MCF 10A (cell line): ENCODE measurements at regions not wholly inside any gene's neighbourhood (a gene's known extent, or its start where the extent isn't known, plus 50 kb on each side); places are given as distances from the start of the nearest gene placed in this dataset.

ENCODE experiments used
- BruUV-seq: library from RNA; stranded (reverse); fragments of 400-500 nt; replicated peaks from 2 replicates; lab custom pipeline; 2021; lab: Mats Ljungman, UMichigan
- CTCF ChIA-PET: fragments of 300-600 bp; sonication (Branson Sonifier 250); formaldehyde crosslinking; extraction: SDS; loops from one replicate; lab custom pipeline; 2021; ENCODE audit warnings: antibody characterized with exemption, inconsistent platforms; lab: Yijun Ruan, JAX
- POLR2A ChIA-PET: fragments of 300-600, 350-650 bp; sonication (Branson Sonifier 250); formaldehyde crosslinking; extraction: SDS; loops from one replicate; lab custom pipeline; 2020; ENCODE audit warnings: antibody characterized with exemption, inconsistent platforms; lab: Yijun Ruan, JAX
- DNase-seq: peaks from one replicate; pipeline ENCODE4 v3.0.0-alpha.2; 2018; ENCODE audit not compliant: unreplicated experiment
- H3K27ac Mint-ChIP-seq: one replicate; pipeline ENCODE4 v1.8.0; 2022; ENCODE audit warnings: mild to moderate bottlenecking, low read depth, mixed read lengths; ENCODE audit not compliant: unreplicated experiment
- H3K27me3 Mint-ChIP-seq: one replicate; pipeline ENCODE4 v1.8.0; 2022; ENCODE audit warnings: mixed read lengths; ENCODE audit not compliant: insufficient read depth, unreplicated experiment
- H3K36me3 Mint-ChIP-seq: one replicate; pipeline ENCODE4 v1.8.0; 2022; ENCODE audit warnings: mild to moderate bottlenecking, moderate library complexity, mixed read lengths; ENCODE audit not compliant: insufficient read depth, unreplicated experiment
- H3K4me1 Mint-ChIP-seq: one replicate; pipeline ENCODE4 v1.8.0; 2022; ENCODE audit warnings: mixed read lengths; ENCODE audit not compliant: insufficient read depth, unreplicated experiment
- H3K4me3 Mint-ChIP-seq: one replicate; pipeline ENCODE4 v1.8.0; 2022; ENCODE audit warnings: mild to moderate bottlenecking, moderate library complexity, mixed read lengths; ENCODE audit not compliant: unreplicated experiment
- H3K9me3 Mint-ChIP-seq: one replicate; pipeline ENCODE4 v1.8.0; 2022; ENCODE audit warnings: mixed read lengths; ENCODE audit not compliant: unreplicated experiment
- CTCF ChIP-seq: fragments of 200-600 bp; IDR thresholded peaks from one replicate; pipeline ENCODE4 v1.8.0; 2022; ENCODE audit warnings: antibody characterized with exemption, mild to moderate bottlenecking; ENCODE audit not compliant: unreplicated experiment
- intact Hi-C: fragments of 100-400 bp; cut with micrococcal nuclease; formaldehyde crosslinking; loops from 2 replicates; pipeline ENCODE4 v1.14.1; 2022

DNA sequence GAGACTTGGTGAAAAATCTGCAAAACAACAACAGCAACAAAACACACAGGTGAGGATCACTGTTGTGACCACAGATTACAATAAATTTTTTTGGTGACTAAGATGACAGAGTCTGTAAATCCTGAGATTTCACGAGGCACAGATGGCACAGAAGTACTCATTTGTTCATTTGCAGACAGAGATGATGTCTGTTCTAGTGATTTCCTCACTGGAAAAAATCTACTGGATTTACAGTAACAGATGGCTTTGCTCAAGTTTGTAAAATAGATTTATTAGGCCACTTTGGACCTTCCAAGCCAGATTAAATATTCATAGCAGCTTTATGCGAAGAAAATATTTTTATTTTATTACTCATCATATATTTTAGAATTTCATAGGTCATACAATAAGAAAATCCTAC, 113.5 kb upstream of the IL6 start:
- no peak overlapping the region for H3K4me3 Mint-ChIP-seq
- no peaks in the 10 kb centered on the region for H3K4me1 Mint-ChIP-seq
- no peak for TF ChIP-seq CTCF
- intact Hi-C loops, result no loop called here
- no TSS peak for BruUV-seq
- H3K27ac Mint-ChIP-seq, result no peak overlapping the region
- peaks cover 10% of the 10 kb centered on the region for H3K9me3 Mint-ChIP-seq
- ChIA-PET CTCF (interaction anchor here (0.9 kb wide), 1 partner anchor 113 kb away, joined by 3 read pairs; the partner anchor contains the start of gene IL6), POLR2A (no interaction called here)
- H3K27me3 Mint-ChIP-seq, result no peaks in the 10 kb centered on the region
- no peak for DNase-seq
- no peaks in the 10 kb centered on the region for H3K36me3 Mint-ChIP-seq

GRCh38 chr7:22612776-22613175, 112.8 kb upstream of the STEAP1B start:
- intact Hi-C loops, result no loop called here
- H3K36me3 Mint-ChIP-seq, result no peaks in the 10 kb centered on the region
- BruUV-seq, result no TSS peak
- no peak overlapping the region for H3K4me3 Mint-ChIP-seq
- peaks cover 3% of the 10 kb centered on the region for H3K9me3 Mint-ChIP-seq
- ChIA-PET CTCF (interaction anchor here (0.9 kb wide), 1 partner anchor 114 kb away, joined by 3 read pairs; the partner anchor contains the start of gene IL6), POLR2A (no interaction called here)
- H3K4me1 Mint-ChIP-seq, result no peaks in the 10 kb centered on the region
- H3K27me3 Mint-ChIP-seq, result no peaks in the 10 kb centered on the region
- no peak for DNase-seq
- TF ChIP-seq CTCF, result no peak
- no peak overlapping the region for H3K27ac Mint-ChIP-seq

- intact Hi-C loops, result no loop called here
- DNase-seq, result no peak
- H3K27me3 Mint-ChIP-seq, result no peaks in the 10 kb centered on the region
- H3K9me3 Mint-ChIP-seq, result no peaks in the 10 kb centered on the region
- CTCF ChIA-PET, result interaction anchor here (0.7 kb wide), 1 partner anchor 51 kb away, joined by 3 read pairs; no protein-coding TSS in a partner anchor
- POLR2A ChIA-PET, result no interaction called here
- no peaks in the 10 kb centered on the region for H3K36me3 Mint-ChIP-seq
- H3K4me1 Mint-ChIP-seq, result no peaks in the 10 kb centered on the region
- no peak overlapping the region for H3K27ac Mint-ChIP-seq
- BruUV-seq, result no TSS peak
- H3K4me3 Mint-ChIP-seq, result no peak overlapping the region
- no peak for TF ChIP-seq CTCF
These were observed 111.7 kb upstream of the STEAP1B start for GRCh38 chr7:22611758-22612079.

DNA sequence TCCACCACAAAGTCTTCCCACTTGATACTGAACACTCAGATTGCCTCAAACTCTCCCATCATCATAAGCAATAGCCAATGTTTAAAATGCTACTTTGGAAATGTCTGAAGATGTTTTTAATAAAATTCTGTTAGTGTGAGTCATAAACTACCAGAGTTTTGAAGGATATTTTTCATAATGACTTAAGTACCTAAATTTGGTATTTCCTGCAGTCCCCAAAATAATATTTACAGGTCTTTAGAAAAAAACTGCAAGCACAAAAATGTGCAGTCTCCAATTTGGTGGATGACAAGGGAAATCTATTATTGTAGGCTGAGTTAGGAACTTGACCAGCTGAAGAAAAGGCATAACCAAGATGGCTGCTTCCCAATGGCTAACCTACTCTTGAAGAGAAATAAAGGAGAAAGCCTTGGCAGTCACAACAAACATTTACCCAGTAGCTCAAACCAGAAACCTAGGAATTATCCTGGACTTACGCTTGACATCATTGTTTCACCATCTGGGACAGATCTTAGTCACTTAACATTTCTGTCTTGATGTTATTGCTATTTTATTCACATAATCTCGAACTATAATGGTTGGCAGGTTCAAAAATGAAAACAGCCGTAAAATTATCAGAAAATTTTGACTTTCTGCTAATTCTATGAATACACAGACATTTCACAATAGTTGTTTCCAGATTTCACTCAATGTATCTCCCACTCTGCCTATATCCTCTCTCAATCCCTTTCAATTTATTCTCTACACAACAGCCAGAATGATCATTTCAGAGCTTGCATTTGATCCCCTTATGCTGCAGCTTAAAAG, 111.2 kb upstream of the STEAP1B start:
- H3K4me3 Mint-ChIP-seq, result no peak overlapping the region
- no peak for DNase-seq
- no peaks in the 10 kb centered on the region for H3K27me3 Mint-ChIP-seq
- TF ChIP-seq CTCF, result no peak
- no peak overlapping the region for H3K27ac Mint-ChIP-seq
- no TSS peak for BruUV-seq
- no peaks in the 10 kb centered on the region for H3K36me3 Mint-ChIP-seq
- CTCF ChIA-PET, result interaction anchor here (0.7 kb wide), 1 partner anchor 51 kb away, joined by 3 read pairs; no protein-coding TSS in a partner anchor
- H3K9me3 Mint-ChIP-seq, result no peaks in the 10 kb centered on the region
- H3K4me1 Mint-ChIP-seq, result no peaks in the 10 kb centered on the region
- intact Hi-C loops, result no loop called here
- POLR2A ChIA-PET, result no interaction called here
